ENCODE measurements at regions not wholly inside any gene's neighbourhood (a gene's known extent, or its start where the extent isn't known, plus 50 kb on each side); places are given as distances from the start of the nearest gene placed in this dataset.

GRCh38 chr18:64287926-64288325 lies 139.0 kb upstream of the LINC00305 start:
- POLR2A ChIA-PET = no interaction called here
- TF ChIP-seq EZH2phosphoT487 (IDR thresholded peaks at IDR 0.05; ENCODE audit: borderline replicate concordance, low read depth, low read length) = no peak
- TF ChIP-seq, protein P1, sequence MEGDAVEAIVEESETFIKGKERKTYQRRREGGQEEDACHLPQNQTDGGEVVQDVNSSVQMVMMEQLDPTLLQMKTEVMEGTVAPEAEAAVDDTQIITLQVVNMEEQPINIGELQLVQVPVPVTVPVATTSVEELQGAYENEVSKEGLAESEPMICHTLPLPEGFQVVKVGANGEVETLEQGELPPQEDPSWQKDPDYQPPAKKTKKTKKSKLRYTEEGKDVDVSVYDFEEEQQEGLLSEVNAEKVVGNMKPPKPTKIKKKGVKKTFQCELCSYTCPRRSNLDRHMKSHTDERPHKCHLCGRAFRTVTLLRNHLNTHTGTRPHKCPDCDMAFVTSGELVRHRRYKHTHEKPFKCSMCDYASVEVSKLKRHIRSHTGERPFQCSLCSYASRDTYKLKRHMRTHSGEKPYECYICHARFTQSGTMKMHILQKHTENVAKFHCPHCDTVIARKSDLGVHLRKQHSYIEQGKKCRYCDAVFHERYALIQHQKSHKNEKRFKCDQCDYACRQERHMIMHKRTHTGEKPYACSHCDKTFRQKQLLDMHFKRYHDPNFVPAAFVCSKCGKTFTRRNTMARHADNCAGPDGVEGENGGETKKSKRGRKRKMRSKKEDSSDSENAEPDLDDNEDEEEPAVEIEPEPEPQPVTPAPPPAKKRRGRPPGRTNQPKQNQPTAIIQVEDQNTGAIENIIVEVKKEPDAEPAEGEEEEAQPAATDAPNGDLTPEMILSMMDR (conservative IDR thresholded peaks at IDR 0.05; ENCODE audit: low read length) = no peak
- no peaks in the 10 kb centered on the region for H3K9me2 ChIP-seq (ENCODE audit: insufficient read depth, low read length)
- no peaks in the 10 kb centered on the region for H4K20me1 ChIP-seq (ENCODE audit: insufficient read depth, low read length)
- CTCF ChIA-PET (ENCODE audit: unreplicated experiment) = no interaction called here
- no peak overlapping the region for H3K4me3 ChIP-seq (ENCODE audit: low read depth, low read length, poor library complexity, severe bottlenecking)
- DNase-seq (ENCODE audit: low spot score) = no peak
- H3K9me3 ChIP-seq (ENCODE audit: low read length) = no peaks in the 10 kb centered on the region
- H3K79me2 ChIP-seq (ENCODE audit: insufficient read depth, low read depth, low read length) = no peaks in the 10 kb centered on the region
- BruUV-seq (replicated peaks) = no TSS peak
- H3K4me2 ChIP-seq (ENCODE audit: low read length) = no peak overlapping the region
- H3K4me1 ChIP-seq (ENCODE audit: insufficient read depth, low read length, poor library complexity, severe bottlenecking) = no peaks in the 10 kb centered on the region
- no peak overlapping the region for H2AFZ ChIP-seq (ENCODE audit: low read length)
- H3K27ac ChIP-seq (ENCODE audit: low read depth, low read length, poor library complexity, severe bottlenecking) = no peak overlapping the region
- intact Hi-C loops (cut with micrococcal nuclease; ENCODE audit: unreplicated experiment) = no loop called here
- H3K36me3 ChIP-seq (ENCODE audit: insufficient read depth, low read length) = no peaks in the 10 kb centered on the region

- ChIA-PET POLR2A (no interaction called here), CTCF (ENCODE audit: unreplicated experiment) (no interaction called here)
- Histone ChIP-seq H2AFZ (ENCODE audit: low read length) (no peak overlapping the region), H3K4me1 (ENCODE audit: insufficient read depth, low read length, poor library complexity, severe bottlenecking) (no peaks in the 10 kb centered on the region), H3K27ac (ENCODE audit: low read depth, low read length, poor library complexity, severe bottlenecking) (no peak overlapping the region), H3K36me3 (ENCODE audit: insufficient read depth, low read length) (no peaks in the 10 kb centered on the region), H4K20me1 (ENCODE audit: insufficient read depth, low read length) (no peaks in the 10 kb centered on the region), H3K4me3 (ENCODE audit: low read depth, low read length, poor library complexity, severe bottlenecking) (no peak overlapping the region), H3K79me2 (ENCODE audit: insufficient read depth, low read depth, low read length) (no peaks in the 10 kb centered on the region), H3K4me2 (ENCODE audit: low read length) (no peak overlapping the region), H3K9me2 (ENCODE audit: insufficient read depth, low read length) (no peaks in the 10 kb centered on the region), H3K9me3 (ENCODE audit: low read length) (no peaks in the 10 kb centered on the region)
- intact Hi-C loops (cut with micrococcal nuclease; ENCODE audit: unreplicated experiment) = no loop called here
- no TSS peak for BruUV-seq (replicated peaks)
- TF ChIP-seq EZH2phosphoT487 (IDR thresholded peaks at IDR 0.05; ENCODE audit: borderline replicate concordance, low read depth, low read length) = no peak
- TF ChIP-seq, protein P1 (conservative IDR thresholded peaks at IDR 0.05; ENCODE audit: low read length) = no peak
- DNase-seq (ENCODE audit: low spot score) = no peak
Observed at GRCh38 chr18:64283059-64283458, 134.2 kb upstream of the LINC00305 start.

DNA sequence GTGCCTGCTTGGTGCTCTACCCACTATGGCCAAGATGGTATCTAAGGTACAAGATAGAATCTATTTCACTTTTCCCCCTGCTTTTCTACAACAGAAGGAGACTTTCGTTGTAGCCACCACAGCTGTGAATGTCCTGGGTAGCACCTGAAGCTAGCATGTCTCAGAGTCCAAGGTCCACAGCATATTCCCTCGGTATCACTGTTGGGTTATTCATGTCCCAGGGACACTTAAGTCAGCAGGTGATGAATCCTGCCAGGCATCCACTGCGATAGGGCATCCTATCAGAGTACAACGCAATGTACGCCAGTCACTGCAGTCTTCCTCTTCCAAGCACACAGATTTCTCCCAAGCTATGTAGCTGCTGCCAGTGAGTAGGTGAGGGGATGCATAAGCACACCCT lies 129.1 kb upstream of the LINC00305 start:
- H3K4me2 ChIP-seq (ENCODE audit: low read length) = no peak overlapping the region
- H3K9me3 ChIP-seq (ENCODE audit: low read length) = no peaks in the 10 kb centered on the region
- DNase-seq (ENCODE audit: low spot score) = no peak
- ChIA-PET CTCF (ENCODE audit: unreplicated experiment) (no interaction called here), POLR2A (no interaction called here)
- no TSS peak for BruUV-seq (replicated peaks)
- H2AFZ ChIP-seq (ENCODE audit: low read length) = no peak overlapping the region
- TF ChIP-seq, protein P1 (conservative IDR thresholded peaks at IDR 0.05; ENCODE audit: low read length) = no peak
- no peaks in the 10 kb centered on the region for H3K9me2 ChIP-seq (ENCODE audit: insufficient read depth, low read length)
- no peaks in the 10 kb centered on the region for H4K20me1 ChIP-seq (ENCODE audit: insufficient read depth, low read length)
- no peaks in the 10 kb centered on the region for H3K4me1 ChIP-seq (ENCODE audit: insufficient read depth, low read length, poor library complexity, severe bottlenecking)
- H3K4me3 ChIP-seq (ENCODE audit: low read depth, low read length, poor library complexity, severe bottlenecking) = no peak overlapping the region
- H3K79me2 ChIP-seq (ENCODE audit: insufficient read depth, low read depth, low read length) = no peaks in the 10 kb centered on the region
- no peak overlapping the region for H3K27ac ChIP-seq (ENCODE audit: low read depth, low read length, poor library complexity, severe bottlenecking)
- intact Hi-C loops (cut with micrococcal nuclease; ENCODE audit: unreplicated experiment) = no loop called here
- no peaks in the 10 kb centered on the region for H3K36me3 ChIP-seq (ENCODE audit: insufficient read depth, low read length)
